Ovary (tissue), 3 donors: ENCODE measurements at regions not wholly inside any gene's neighbourhood (a gene's known extent, or its start where the extent isn't known, plus 50 kb on each side); places are given as distances from the start of the nearest gene placed in this dataset.

ENCODE experiments used
- EP300 ChIP-seq: sonication (generic); formaldehyde crosslinking; IDR thresholded peaks from one replicate; pipeline ENCODE4 v1.6.1; 2017; ENCODE audit warnings: antibody characterized with exemption
- POLR2A ChIP-seq: fragments of 450-650 bp; IDR thresholded peaks from one replicate; pipeline ENCODE4 v1.6.1; 2017; ENCODE audit warnings: antibody characterized with exemption, mild to moderate bottlenecking, moderate library complexity
- TF ChIP-seq, protein P1 (sequence below), 3 donors: fragments of 450-650 bp in 2 of 3; fragments of 200-600 bp in 1 of 3; IDR thresholded peaks; one replicate each; pipeline versions ENCODE4 v1.5.1 to v1.8.0; 2016 to 2022; ENCODE audit warnings: antibody characterized with exemption in 3 of 3, mild to moderate bottlenecking in 1 of 3
- donor health status: DM: no; HTN: no; CAD: no.

DNA sequence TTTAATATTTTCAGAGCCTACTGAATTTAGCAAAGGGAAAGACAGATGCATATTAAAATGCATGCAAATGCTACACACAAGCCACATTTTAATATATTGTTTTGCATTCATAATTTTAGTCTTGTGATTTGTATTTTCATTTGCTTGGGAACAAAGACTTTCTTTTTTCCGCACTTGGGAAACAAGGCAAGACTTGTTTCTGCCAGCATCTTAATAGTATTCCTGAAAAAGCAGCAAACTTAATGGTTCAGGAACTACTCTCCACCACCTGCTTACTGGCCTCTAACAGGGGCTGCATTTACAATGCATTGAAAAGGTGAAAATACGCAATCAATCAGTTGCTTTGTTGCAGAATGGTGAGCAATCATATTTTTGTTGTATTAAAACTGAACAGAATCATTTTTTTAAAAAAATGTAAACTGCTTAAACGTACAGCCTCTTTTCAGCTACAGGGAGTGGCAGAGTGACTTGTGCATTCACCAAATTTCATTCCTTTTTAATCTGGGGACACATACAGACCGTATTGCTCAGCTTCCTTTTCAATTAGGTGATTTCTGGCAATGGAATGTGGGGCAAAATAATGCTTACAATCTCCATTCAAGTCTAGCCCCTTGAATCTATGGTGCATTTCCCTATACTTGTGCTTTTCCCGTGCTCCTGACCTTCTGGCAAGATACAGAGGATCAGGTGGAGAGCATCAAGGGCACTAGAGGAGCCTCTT lies 144.1 kb upstream of the BTG1 start:
- TF ChIP-seq, protein P1, sequence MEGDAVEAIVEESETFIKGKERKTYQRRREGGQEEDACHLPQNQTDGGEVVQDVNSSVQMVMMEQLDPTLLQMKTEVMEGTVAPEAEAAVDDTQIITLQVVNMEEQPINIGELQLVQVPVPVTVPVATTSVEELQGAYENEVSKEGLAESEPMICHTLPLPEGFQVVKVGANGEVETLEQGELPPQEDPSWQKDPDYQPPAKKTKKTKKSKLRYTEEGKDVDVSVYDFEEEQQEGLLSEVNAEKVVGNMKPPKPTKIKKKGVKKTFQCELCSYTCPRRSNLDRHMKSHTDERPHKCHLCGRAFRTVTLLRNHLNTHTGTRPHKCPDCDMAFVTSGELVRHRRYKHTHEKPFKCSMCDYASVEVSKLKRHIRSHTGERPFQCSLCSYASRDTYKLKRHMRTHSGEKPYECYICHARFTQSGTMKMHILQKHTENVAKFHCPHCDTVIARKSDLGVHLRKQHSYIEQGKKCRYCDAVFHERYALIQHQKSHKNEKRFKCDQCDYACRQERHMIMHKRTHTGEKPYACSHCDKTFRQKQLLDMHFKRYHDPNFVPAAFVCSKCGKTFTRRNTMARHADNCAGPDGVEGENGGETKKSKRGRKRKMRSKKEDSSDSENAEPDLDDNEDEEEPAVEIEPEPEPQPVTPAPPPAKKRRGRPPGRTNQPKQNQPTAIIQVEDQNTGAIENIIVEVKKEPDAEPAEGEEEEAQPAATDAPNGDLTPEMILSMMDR (IDR thresholded peaks at IDR 0.05) = no peak
- TF ChIP-seq EP300 = no peak
- no peak for TF ChIP-seq POLR2A
